ENCODE measurements at regions not wholly inside any gene's neighbourhood (a gene's known extent, or its start where the extent isn't known, plus 50 kb on each side); places are given as distances from the start of the nearest gene placed in this dataset.

GRCh38 chr2:217206016-217206725 is 346.3 kb upstream of the TNP1 start:
- Histone ChIP-seq H3K9ac (ENCODE audit: low read length) (no peak overlapping the region), H3K27me3 (ENCODE audit: control insufficient read depth, insufficient read depth, low read length) (no peaks in the 10 kb centered on the region), H3K4me1 (ENCODE audit: control insufficient read depth, insufficient read depth, low read length) (no peaks in the 10 kb centered on the region), H3K4me3 (ENCODE audit: low read length) (no peak overlapping the region), H3K36me3 (ENCODE audit: control insufficient read depth, insufficient read depth, low read length) (no peaks in the 10 kb centered on the region), H3K9me3 (ENCODE audit: control insufficient read depth, low read length) (no peaks in the 10 kb centered on the region)

- no peaks in the 10 kb centered on the region for H3K4me1 ChIP-seq (ENCODE audit: control insufficient read depth, insufficient read depth, low read length)
- H3K27me3 ChIP-seq (ENCODE audit: control insufficient read depth, insufficient read depth, low read length): no peaks in the 10 kb centered on the region
- H3K36me3 ChIP-seq (ENCODE audit: control insufficient read depth, insufficient read depth, low read length): no peaks in the 10 kb centered on the region
- no peak overlapping the region for H3K9ac ChIP-seq (ENCODE audit: low read length)
- H3K9me3 ChIP-seq (ENCODE audit: control insufficient read depth, low read length): no peaks in the 10 kb centered on the region
- no peak overlapping the region for H3K4me3 ChIP-seq (ENCODE audit: low read length)
These were observed 344.5 kb upstream of the TNP1 start for GRCh38 chr2:217204358-217204757.

- no peaks in the 10 kb centered on the region for H3K4me1 ChIP-seq (ENCODE audit: control insufficient read depth, insufficient read depth, low read length)
- H3K36me3 ChIP-seq (ENCODE audit: control insufficient read depth, insufficient read depth, low read length): no peaks in the 10 kb centered on the region
- H3K9me3 ChIP-seq (ENCODE audit: control insufficient read depth, low read length): no peaks in the 10 kb centered on the region
- no peak overlapping the region for H3K4me3 ChIP-seq (ENCODE audit: low read length)
- H3K9ac ChIP-seq (ENCODE audit: low read length): no peak overlapping the region
- no peaks in the 10 kb centered on the region for H3K27me3 ChIP-seq (ENCODE audit: control insufficient read depth, insufficient read depth, low read length)
These were observed 343.2 kb upstream of the TNP1 start for GRCh38 chr2:217203086-217203485.

- H3K27me3 ChIP-seq (ENCODE audit: control insufficient read depth, insufficient read depth, low read length): no peaks in the 10 kb centered on the region
- H3K4me3 ChIP-seq (ENCODE audit: low read length): no peak overlapping the region
- no peaks in the 10 kb centered on the region for H3K9me3 ChIP-seq (ENCODE audit: control insufficient read depth, low read length)
- no peak overlapping the region for H3K9ac ChIP-seq (ENCODE audit: low read length)
- H3K4me1 ChIP-seq (ENCODE audit: control insufficient read depth, insufficient read depth, low read length): no peaks in the 10 kb centered on the region
- H3K36me3 ChIP-seq (ENCODE audit: control insufficient read depth, insufficient read depth, low read length): no peaks in the 10 kb centered on the region
These were observed 339.4 kb upstream of the TNP1 start for GRCh38 chr2:217199255-217199630.

DNA sequence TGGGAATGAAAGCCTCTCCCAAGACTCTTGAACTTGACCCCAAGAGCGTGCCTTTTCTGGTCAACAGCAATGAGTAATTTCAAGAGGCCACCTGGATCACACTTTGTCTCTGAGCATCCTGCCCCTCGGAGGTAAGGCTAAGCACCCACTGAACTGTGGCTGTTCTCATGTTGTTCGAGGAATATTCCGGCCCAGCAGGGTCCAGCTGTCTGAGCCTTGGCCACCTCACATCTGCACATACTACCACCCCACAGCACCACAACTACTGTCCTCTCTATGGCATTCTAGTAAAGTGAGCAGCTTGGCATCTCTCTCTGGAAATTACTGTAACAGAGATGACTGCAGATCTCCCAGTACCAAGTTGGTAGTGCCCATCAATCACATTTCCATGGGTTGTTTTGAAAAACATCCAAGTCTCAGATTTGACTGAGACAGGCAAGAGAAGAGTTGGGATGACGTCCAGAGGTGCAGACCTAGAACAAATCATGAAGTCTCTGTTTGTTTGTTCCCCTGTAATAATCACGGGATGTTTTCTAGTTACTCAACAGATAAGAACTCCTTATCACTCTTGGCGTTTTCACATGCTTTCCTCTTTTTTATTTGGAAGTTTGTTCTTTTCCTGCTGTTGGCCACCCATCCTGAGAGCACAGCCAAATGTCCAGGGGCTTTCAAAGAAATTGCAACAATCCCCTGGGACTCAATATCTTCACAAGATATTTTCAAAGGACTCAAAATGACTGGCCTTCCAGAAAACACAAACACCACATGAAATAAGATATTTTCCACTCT is 336.0 kb upstream of the TNP1 start:
- Histone ChIP-seq H3K4me1 (ENCODE audit: control insufficient read depth, insufficient read depth, low read length) (no peaks in the 10 kb centered on the region), H3K4me3 (ENCODE audit: low read length) (no peak overlapping the region), H3K9ac (ENCODE audit: low read length) (no peak overlapping the region), H3K27me3 (ENCODE audit: control insufficient read depth, insufficient read depth, low read length) (no peaks in the 10 kb centered on the region), H3K9me3 (ENCODE audit: control insufficient read depth, low read length) (no peaks in the 10 kb centered on the region), H3K36me3 (ENCODE audit: control insufficient read depth, insufficient read depth, low read length) (no peaks in the 10 kb centered on the region)

DNA sequence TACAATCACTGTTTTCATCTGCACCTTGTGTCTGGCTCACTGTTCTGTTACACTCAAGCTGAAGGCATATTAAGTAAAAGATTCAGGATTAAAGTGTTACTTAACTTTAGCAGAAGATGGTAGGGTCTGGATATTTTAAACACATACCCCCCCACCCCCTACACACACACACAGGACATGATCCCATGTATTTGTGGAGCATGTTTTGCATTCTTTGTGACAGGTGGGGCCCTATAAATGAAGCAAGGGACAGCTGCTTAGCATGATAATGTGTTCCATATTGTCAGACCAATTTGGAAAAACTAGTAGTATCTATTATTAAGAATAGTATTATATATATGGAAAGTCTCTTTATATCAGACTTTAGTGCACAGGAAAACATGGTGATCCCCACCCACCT is 335.2 kb upstream of the TNP1 start:
- Histone ChIP-seq H3K9me3 (ENCODE audit: control insufficient read depth, low read length) (no peaks in the 10 kb centered on the region), H3K36me3 (ENCODE audit: control insufficient read depth, insufficient read depth, low read length) (no peaks in the 10 kb centered on the region), H3K4me3 (ENCODE audit: low read length) (no peak overlapping the region), H3K9ac (ENCODE audit: low read length) (no peak overlapping the region), H3K27me3 (ENCODE audit: control insufficient read depth, insufficient read depth, low read length) (no peaks in the 10 kb centered on the region), H3K4me1 (ENCODE audit: control insufficient read depth, insufficient read depth, low read length) (no peaks in the 10 kb centered on the region)

DNA sequence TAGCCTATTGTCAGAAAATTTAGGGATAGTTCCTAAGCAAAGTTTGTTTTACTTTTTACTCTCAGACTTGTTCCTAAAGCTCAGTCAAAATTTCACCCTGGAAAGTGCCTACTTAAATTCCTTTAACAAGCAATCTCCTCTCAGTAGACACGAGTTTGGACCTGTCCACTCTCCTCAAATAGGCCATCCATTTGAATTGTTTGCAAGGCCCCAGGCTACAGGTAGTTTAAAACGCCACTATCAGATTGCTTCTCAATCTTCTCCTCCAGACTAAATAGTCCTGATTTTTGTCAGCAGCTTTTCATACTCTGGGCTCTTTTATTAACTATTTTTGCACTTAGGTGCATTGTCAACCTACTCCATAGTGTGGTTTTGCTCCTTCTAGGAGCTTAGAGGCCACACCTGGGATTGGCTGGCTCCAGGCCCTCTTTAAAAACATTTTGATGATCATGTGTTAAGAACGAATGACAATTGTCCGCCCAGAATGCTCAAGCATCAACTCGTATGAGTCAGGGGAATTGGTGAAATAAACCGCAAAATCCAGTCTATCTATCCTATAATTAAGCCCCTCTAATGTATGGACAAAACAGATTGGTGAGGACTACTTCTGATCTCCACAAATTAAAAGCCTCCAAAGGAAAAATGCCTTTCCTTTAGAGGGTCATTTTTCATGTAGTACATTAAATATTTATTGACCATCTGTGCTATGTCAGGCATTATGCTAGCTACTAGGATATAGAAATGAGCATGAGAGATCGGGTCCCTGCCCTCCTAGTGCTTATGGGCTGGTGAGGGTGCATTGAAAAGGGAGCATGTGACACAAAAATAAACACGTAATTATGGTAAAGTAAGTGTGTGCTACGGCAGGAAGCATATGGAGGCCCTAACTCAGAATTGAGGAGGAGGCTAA is 333.8 kb upstream of the TNP1 start:
- H3K27me3 ChIP-seq (ENCODE audit: control insufficient read depth, insufficient read depth, low read length): no peaks in the 10 kb centered on the region
- H3K36me3 ChIP-seq (ENCODE audit: control insufficient read depth, insufficient read depth, low read length): no peaks in the 10 kb centered on the region
- no peak overlapping the region for H3K9ac ChIP-seq (ENCODE audit: low read length)
- no peaks in the 10 kb centered on the region for H3K9me3 ChIP-seq (ENCODE audit: control insufficient read depth, low read length)
- H3K4me1 ChIP-seq (ENCODE audit: control insufficient read depth, insufficient read depth, low read length): no peaks in the 10 kb centered on the region
- H3K4me3 ChIP-seq (ENCODE audit: low read length): no peak overlapping the region

GRCh38 chr2:217192366-217192765 is 332.5 kb upstream of the TNP1 start:
- H3K27me3 ChIP-seq (ENCODE audit: control insufficient read depth, insufficient read depth, low read length): no peaks in the 10 kb centered on the region
- H3K4me1 ChIP-seq (ENCODE audit: control insufficient read depth, insufficient read depth, low read length): no peaks in the 10 kb centered on the region
- no peak overlapping the region for H3K9ac ChIP-seq (ENCODE audit: low read length)
- H3K9me3 ChIP-seq (ENCODE audit: control insufficient read depth, low read length): no peaks in the 10 kb centered on the region
- no peak overlapping the region for H3K4me3 ChIP-seq (ENCODE audit: low read length)
- no peaks in the 10 kb centered on the region for H3K36me3 ChIP-seq (ENCODE audit: control insufficient read depth, insufficient read depth, low read length)

- Histone ChIP-seq H3K27me3 (ENCODE audit: control insufficient read depth, insufficient read depth, low read length) (no peaks in the 10 kb centered on the region), H3K36me3 (ENCODE audit: control insufficient read depth, insufficient read depth, low read length) (no peaks in the 10 kb centered on the region), H3K9me3 (ENCODE audit: control insufficient read depth, low read length) (no peaks in the 10 kb centered on the region), H3K4me1 (ENCODE audit: control insufficient read depth, insufficient read depth, low read length) (no peaks in the 10 kb centered on the region), H3K4me3 (ENCODE audit: low read length) (no peak overlapping the region), H3K9ac (ENCODE audit: low read length) (no peak overlapping the region)
These were observed 329.9 kb upstream of the TNP1 start for GRCh38 chr2:217189747-217190146.

DNA sequence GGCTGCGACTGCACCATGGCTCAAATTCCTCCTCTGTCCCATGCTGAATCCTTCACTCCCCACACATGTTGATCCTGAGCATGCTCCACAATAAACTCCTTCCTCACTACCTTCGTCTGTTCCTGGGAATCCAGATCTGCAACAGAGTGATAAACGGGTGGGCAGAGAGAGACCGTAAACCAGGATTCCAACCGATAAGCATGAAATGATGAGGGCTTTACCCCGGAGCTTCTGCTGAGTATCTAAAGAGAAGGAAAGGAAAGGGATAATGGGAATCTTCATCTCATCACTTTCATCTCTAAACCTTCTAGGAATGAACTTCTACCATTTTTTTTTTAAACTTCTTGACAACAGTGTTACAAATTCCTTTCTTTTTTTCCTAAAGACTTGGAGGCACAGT is 329.3 kb upstream of the TNP1 start:
- no peaks in the 10 kb centered on the region for H3K9me3 ChIP-seq (ENCODE audit: control insufficient read depth, low read length)
- no peaks in the 10 kb centered on the region for H3K4me1 ChIP-seq (ENCODE audit: control insufficient read depth, insufficient read depth, low read length)
- no peak overlapping the region for H3K9ac ChIP-seq (ENCODE audit: low read length)
- no peaks in the 10 kb centered on the region for H3K27me3 ChIP-seq (ENCODE audit: control insufficient read depth, insufficient read depth, low read length)
- H3K36me3 ChIP-seq (ENCODE audit: control insufficient read depth, insufficient read depth, low read length): no peaks in the 10 kb centered on the region
- no peak overlapping the region for H3K4me3 ChIP-seq (ENCODE audit: low read length)

- no peaks in the 10 kb centered on the region for H3K36me3 ChIP-seq (ENCODE audit: control insufficient read depth, insufficient read depth, low read length)
- H3K4me1 ChIP-seq (ENCODE audit: control insufficient read depth, insufficient read depth, low read length): no peaks in the 10 kb centered on the region
- H3K9me3 ChIP-seq (ENCODE audit: control insufficient read depth, low read length): no peaks in the 10 kb centered on the region
- no peak overlapping the region for H3K9ac ChIP-seq (ENCODE audit: low read length)
- no peak overlapping the region for H3K4me3 ChIP-seq (ENCODE audit: low read length)
- no peaks in the 10 kb centered on the region for H3K27me3 ChIP-seq (ENCODE audit: control insufficient read depth, insufficient read depth, low read length)
These were observed 326.9 kb upstream of the TNP1 start for GRCh38 chr2:217186668-217187159.

GRCh38 chr2:217186152-217186551 is 326.3 kb upstream of the TNP1 start:
- Histone ChIP-seq H3K4me3 (ENCODE audit: low read length) (no peak overlapping the region), H3K27me3 (ENCODE audit: control insufficient read depth, insufficient read depth, low read length) (no peaks in the 10 kb centered on the region), H3K36me3 (ENCODE audit: control insufficient read depth, insufficient read depth, low read length) (no peaks in the 10 kb centered on the region), H3K4me1 (ENCODE audit: control insufficient read depth, insufficient read depth, low read length) (no peaks in the 10 kb centered on the region), H3K9me3 (ENCODE audit: control insufficient read depth, low read length) (no peaks in the 10 kb centered on the region), H3K9ac (ENCODE audit: low read length) (no peak overlapping the region)
